ENCODE measurements at regions not wholly inside any gene's neighbourhood (a gene's known extent, or its start where the extent isn't known, plus 50 kb on each side); places are given as distances from the start of the nearest gene placed in this dataset.
A peak's percentile ranks its signal among the peaks of the same experiment; 100 is the strongest.

DNA sequence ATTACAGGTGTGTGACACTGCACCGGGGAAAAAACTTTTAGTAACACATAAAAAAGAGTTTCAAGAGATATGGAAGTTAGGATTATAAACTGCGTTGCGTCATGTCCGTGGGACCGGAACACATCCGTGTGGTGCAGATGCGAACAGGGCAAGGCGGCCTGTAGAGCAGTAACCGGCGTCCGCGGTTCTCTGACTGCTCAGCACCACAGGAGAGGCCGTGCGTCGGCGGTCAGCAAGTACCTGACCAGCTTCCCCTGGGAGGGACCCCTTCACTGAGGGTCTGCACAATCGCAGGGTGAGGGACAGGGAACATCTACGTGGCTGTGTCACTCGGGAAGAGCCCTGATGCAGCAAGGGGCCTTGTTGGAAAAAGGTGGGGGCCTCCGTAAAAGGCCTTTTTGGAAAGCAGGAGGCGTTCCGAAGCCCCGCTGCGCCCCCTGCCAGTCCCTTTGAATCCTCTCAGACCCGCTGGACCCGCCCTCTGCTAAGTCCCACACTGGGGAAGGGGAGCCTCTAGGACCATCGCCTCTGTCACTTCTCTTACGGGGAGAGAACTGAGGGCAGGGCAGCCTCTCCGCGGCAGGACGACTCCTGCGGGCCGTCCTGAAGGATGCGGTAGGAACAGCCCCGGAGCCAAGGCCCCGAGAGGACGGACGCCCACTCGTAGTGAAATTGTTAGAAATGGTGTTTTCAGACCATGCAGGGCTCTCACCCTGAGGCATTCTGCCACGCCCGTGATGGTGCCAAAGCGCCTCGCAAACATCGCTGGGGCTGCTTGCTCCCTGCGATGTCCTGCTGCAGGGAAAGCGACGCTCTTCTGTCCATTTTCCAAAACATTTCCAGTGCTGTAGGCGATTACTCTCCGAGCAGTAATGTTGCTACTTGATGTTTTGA is 771.6 kb upstream of the COBL start:
- peak overlapping the region; percentile 16 to 34 for H3K4me3 ChIP-seq (ENCODE audit: low read depth in 1 of 2, low read length in 2 of 2)
- no peaks in the 10 kb centered on the region for H3K36me3 ChIP-seq (ENCODE audit: control insufficient read depth in 1 of 2, insufficient read depth in 2 of 2, low read length in 2 of 2)
- H3K27ac ChIP-seq (ENCODE audit: low read length): no peak overlapping the region
- H3K4me1 ChIP-seq (ENCODE audit: control insufficient read depth in 1 of 2, insufficient read depth in 2 of 2, low read length in 2 of 2): no peaks in the 10 kb centered on the region
- H3K27me3 ChIP-seq (ENCODE audit: low read depth, low read length): no peaks in the 10 kb centered on the region
- no peaks in the 10 kb centered on the region for H3K9me3 ChIP-seq (ENCODE audit: control insufficient read depth in 1 of 2, low read length in 2 of 2)

DNA sequence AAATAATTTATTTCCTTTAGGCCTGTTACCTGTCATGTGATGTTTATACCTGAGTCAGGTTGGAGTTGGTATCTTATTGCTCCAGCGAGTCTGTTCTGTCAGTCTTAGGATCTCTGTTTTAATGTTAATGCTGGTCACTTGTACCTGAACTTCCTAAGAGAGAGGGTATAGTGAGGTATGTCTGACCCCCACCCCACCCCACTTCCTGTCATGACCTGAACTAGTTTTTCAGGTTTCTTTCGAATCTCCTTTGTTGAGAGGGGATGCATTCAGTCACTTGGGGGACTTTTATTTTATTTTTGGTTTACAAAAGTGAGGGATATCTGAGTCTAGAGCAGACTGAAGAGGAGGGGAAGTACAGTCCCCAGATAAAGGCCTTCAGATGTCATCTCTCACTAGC is 769.0 kb upstream of the COBL start:
- H3K36me3 ChIP-seq (ENCODE audit: control insufficient read depth in 1 of 2, insufficient read depth in 2 of 2, low read length in 2 of 2): no peaks in the 10 kb centered on the region
- H3K4me1 ChIP-seq (ENCODE audit: control insufficient read depth in 1 of 2, insufficient read depth in 2 of 2, low read length in 2 of 2): no peaks in the 10 kb centered on the region
- no peak overlapping the region for H3K27ac ChIP-seq (ENCODE audit: low read length)
- H3K9me3 ChIP-seq (ENCODE audit: control insufficient read depth in 1 of 2, low read length in 2 of 2): no peaks in the 10 kb centered on the region
- H3K4me3 ChIP-seq (ENCODE audit: low read depth in 1 of 2, low read length in 2 of 2): no peak overlapping the region
- no peaks in the 10 kb centered on the region for H3K27me3 ChIP-seq (ENCODE audit: low read depth, low read length)

DNA sequence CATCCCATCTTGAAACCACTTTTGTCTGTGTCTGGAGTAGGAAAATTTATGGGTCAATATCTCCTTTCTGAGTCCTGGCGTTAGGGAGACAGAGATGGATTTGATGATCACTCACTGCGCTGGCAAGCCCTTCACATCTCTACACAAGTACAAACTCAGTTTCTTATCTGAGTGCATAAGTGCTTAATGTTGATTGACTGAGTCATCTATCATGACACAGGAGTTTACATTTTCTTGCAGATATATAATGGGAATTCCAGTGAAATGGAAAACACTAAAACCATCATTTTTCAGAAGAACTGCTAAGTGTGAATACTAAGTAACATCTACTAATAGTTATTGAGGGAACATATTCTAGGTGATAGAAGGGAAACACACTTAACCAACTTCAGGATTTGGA is 763.9 kb upstream of the COBL start:
- Histone ChIP-seq H3K27me3 (ENCODE audit: low read depth, low read length) (no peaks in the 10 kb centered on the region), H3K36me3 (ENCODE audit: control insufficient read depth in 1 of 2, insufficient read depth in 2 of 2, low read length in 2 of 2) (no peaks in the 10 kb centered on the region), H3K4me3 (ENCODE audit: low read depth in 1 of 2, low read length in 2 of 2) (no peak overlapping the region), H3K27ac (ENCODE audit: low read length) (no peak overlapping the region), H3K9me3 (ENCODE audit: control insufficient read depth in 1 of 2, low read length in 2 of 2) (no peaks in the 10 kb centered on the region), H3K4me1 (ENCODE audit: control insufficient read depth in 1 of 2, insufficient read depth in 2 of 2, low read length in 2 of 2) (no peaks in the 10 kb centered on the region)

DNA sequence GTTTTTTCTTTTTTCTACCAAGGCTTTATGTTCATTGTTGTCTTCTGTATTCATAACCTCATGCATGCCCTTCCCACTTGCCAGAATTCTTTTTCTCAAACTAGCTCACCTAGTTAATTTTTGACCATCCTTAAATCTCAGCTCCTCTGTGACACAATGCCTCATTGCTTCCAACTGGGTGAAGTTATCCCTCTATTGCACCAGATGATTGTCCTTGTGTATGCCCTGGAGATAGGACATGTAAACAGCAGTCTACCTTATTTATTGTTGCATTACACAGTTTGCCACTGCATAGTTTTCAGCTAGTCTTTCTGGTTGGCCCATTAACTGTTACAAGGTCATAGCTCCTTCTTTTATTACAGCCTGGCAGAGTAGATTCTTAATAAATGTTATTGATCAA is 763.1 kb upstream of the COBL start:
- H3K27ac ChIP-seq (ENCODE audit: low read length): no peak overlapping the region
- H3K27me3 ChIP-seq (ENCODE audit: low read depth, low read length): no peaks in the 10 kb centered on the region
- H3K36me3 ChIP-seq (ENCODE audit: control insufficient read depth in 1 of 2, insufficient read depth in 2 of 2, low read length in 2 of 2): no peaks in the 10 kb centered on the region
- H3K4me1 ChIP-seq (ENCODE audit: control insufficient read depth in 1 of 2, insufficient read depth in 2 of 2, low read length in 2 of 2): no peaks in the 10 kb centered on the region
- H3K4me3 ChIP-seq (ENCODE audit: low read depth in 1 of 2, low read length in 2 of 2): no peak overlapping the region
- no peaks in the 10 kb centered on the region for H3K9me3 ChIP-seq (ENCODE audit: control insufficient read depth in 1 of 2, low read length in 2 of 2)

DNA sequence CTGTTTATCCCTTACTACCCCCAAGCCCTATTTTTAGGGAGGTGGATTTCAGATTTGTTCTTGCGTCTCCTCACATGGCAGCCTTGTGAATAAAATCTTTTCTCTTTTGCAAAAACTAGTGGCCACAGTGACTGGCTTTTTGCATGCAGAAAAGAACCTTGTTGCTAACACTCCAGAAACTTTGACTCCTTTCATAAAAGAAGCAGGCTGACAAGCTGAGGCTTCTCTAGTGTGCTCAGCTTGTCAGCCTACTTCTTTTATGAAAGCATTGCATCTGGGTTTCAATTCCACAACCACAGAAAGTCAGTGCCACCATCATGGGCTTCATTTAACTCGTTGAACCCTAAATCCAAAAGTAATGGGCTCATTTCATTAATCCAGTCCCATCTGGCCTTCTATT is 761.0 kb upstream of the COBL start:
- H3K4me1 ChIP-seq (ENCODE audit: control insufficient read depth in 1 of 2, insufficient read depth in 2 of 2, low read length in 2 of 2): no peaks in the 10 kb centered on the region
- no peaks in the 10 kb centered on the region for H3K36me3 ChIP-seq (ENCODE audit: control insufficient read depth in 1 of 2, insufficient read depth in 2 of 2, low read length in 2 of 2)
- no peak overlapping the region for H3K4me3 ChIP-seq (ENCODE audit: low read depth in 1 of 2, low read length in 2 of 2)
- no peaks in the 10 kb centered on the region for H3K27me3 ChIP-seq (ENCODE audit: low read depth, low read length)
- H3K27ac ChIP-seq (ENCODE audit: low read length): no peak overlapping the region
- no peaks in the 10 kb centered on the region for H3K9me3 ChIP-seq (ENCODE audit: control insufficient read depth in 1 of 2, low read length in 2 of 2)

DNA sequence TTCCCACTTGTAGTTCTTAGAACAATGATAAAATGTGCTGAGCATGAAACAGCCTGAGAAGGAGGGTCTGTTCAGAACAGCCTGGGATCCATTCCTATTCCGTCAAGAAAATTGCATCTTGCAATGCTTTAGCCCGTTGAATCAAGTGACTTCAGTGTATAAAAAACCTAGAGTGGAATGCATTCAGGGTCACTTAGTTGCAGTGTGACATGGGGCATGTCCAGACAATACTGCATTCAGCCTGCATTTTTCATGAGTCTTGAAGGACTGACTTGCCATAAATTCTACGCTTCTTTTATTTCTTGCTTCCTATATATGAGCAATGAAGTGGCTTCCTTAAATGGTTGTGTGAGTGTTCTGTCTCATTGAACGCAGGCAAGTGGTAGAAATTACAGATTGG is 758.3 kb upstream of the COBL start:
- Histone ChIP-seq H3K36me3 (ENCODE audit: control insufficient read depth in 1 of 2, insufficient read depth in 2 of 2, low read length in 2 of 2) (no peaks in the 10 kb centered on the region), H3K4me3 (ENCODE audit: low read depth in 1 of 2, low read length in 2 of 2) (no peak overlapping the region), H3K27me3 (ENCODE audit: low read depth, low read length) (no peaks in the 10 kb centered on the region), H3K9me3 (ENCODE audit: control insufficient read depth in 1 of 2, low read length in 2 of 2) (no peaks in the 10 kb centered on the region), H3K4me1 (ENCODE audit: control insufficient read depth in 1 of 2, insufficient read depth in 2 of 2, low read length in 2 of 2) (no peaks in the 10 kb centered on the region), H3K27ac (ENCODE audit: low read length) (no peak overlapping the region)

DNA sequence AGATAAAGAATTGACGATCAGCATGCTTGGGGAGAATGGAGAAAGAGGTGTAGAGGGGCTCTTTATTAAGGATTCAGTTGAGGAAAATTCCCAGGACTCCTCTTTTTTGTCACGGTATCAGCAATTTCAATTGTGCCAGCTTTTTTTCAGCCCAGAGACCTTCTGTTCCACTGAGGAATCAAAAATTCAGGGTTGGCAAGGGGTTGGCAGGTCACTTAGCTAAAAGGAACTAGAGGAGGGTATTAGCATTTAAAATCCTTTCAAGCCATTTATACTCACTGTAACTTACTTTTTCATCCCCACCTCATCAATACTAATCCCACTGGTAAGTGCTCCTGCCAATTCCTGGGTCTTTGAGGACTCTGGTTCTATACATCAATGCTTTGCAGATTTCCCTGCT is 757.5 kb upstream of the COBL start:
- H3K36me3 ChIP-seq (ENCODE audit: control insufficient read depth in 1 of 2, insufficient read depth in 2 of 2, low read length in 2 of 2): no peaks in the 10 kb centered on the region
- no peak overlapping the region for H3K27ac ChIP-seq (ENCODE audit: low read length)
- H3K4me3 ChIP-seq (ENCODE audit: low read depth in 1 of 2, low read length in 2 of 2): no peak overlapping the region
- H3K4me1 ChIP-seq (ENCODE audit: control insufficient read depth in 1 of 2, insufficient read depth in 2 of 2, low read length in 2 of 2): no peaks in the 10 kb centered on the region
- H3K27me3 ChIP-seq (ENCODE audit: low read depth, low read length): no peaks in the 10 kb centered on the region
- H3K9me3 ChIP-seq (ENCODE audit: control insufficient read depth in 1 of 2, low read length in 2 of 2): no peaks in the 10 kb centered on the region

DNA sequence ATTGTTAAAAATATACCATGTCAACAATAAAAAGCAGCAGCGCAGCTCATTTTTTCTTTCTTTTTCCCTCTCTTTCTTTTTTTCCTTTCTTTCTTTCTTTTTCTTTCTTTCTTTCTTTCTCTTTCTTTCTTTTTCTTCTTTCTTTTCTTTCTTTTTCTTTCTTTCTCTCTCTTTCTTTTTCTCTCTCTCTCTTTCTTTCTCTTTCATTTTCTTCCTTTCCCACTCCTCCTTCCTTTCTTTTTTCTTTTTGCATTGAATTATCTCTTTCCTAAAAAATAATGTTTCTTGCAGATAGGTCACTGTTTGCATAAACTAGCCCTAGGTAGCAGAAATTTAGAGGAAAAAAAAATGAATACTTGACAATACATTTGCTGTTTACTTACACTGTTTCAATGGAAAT is 755.1 kb upstream of the COBL start:
- Histone ChIP-seq H3K4me3 (ENCODE audit: low read depth in 1 of 2, low read length in 2 of 2) (no peak overlapping the region), H3K27me3 (ENCODE audit: low read depth, low read length) (no peaks in the 10 kb centered on the region), H3K9me3 (ENCODE audit: control insufficient read depth in 1 of 2, low read length in 2 of 2) (no peaks in the 10 kb centered on the region), H3K27ac (ENCODE audit: low read length) (no peak overlapping the region), H3K4me1 (ENCODE audit: control insufficient read depth in 1 of 2, insufficient read depth in 2 of 2, low read length in 2 of 2) (no peaks in the 10 kb centered on the region), H3K36me3 (ENCODE audit: control insufficient read depth in 1 of 2, insufficient read depth in 2 of 2, low read length in 2 of 2) (no peaks in the 10 kb centered on the region)

DNA sequence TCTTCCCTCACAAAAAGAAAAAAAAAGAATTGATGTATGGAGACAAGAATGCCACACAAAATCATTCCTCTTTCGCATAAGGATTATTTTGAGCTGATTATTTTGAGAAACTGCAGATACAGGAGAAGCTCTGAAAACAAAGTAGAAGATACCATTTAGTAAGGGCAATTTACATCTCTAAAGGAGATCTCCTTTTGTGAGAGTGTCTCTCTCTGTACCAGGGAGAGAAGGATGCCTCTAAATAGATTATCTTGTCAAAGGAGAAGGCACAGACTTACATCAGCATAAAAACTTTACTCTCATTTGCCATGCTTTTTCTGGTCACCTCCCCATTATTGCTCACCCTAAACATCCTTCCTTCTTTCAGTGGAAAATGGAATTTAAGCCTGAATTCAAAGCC is 747.9 kb upstream of the COBL start:
- no peak overlapping the region for H3K27ac ChIP-seq (ENCODE audit: low read length)
- no peaks in the 10 kb centered on the region for H3K4me1 ChIP-seq (ENCODE audit: control insufficient read depth in 1 of 2, insufficient read depth in 2 of 2, low read length in 2 of 2)
- no peaks in the 10 kb centered on the region for H3K27me3 ChIP-seq (ENCODE audit: low read depth, low read length)
- H3K36me3 ChIP-seq (ENCODE audit: control insufficient read depth in 1 of 2, insufficient read depth in 2 of 2, low read length in 2 of 2): no peaks in the 10 kb centered on the region
- no peak overlapping the region for H3K4me3 ChIP-seq (ENCODE audit: low read depth in 1 of 2, low read length in 2 of 2)
- H3K9me3 ChIP-seq (ENCODE audit: control insufficient read depth in 1 of 2, low read length in 2 of 2): no peaks in the 10 kb centered on the region

DNA sequence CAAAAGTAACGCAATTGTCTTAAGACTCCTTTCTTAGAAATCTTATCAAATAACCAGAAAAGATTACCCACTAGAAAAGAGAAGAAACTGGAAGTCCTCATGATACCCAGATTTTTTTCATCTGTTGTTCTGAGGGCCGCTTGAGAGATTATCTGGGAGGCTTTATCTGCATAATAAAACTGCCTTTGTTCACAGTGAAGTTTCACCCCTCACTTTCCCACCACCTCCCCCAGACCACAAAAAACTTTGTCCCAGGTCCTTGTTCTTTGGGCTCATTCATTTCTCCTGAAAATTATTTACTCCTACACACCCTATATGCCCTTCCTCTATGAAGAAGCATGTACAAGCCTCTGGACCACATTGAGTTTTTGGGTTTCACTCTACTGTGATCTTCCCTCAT is 745.1 kb upstream of the COBL start:
- H3K4me3 ChIP-seq (ENCODE audit: low read depth in 1 of 2, low read length in 2 of 2): no peak overlapping the region
- no peaks in the 10 kb centered on the region for H3K9me3 ChIP-seq (ENCODE audit: control insufficient read depth in 1 of 2, low read length in 2 of 2)
- H3K27me3 ChIP-seq (ENCODE audit: low read depth, low read length): no peaks in the 10 kb centered on the region
- no peaks in the 10 kb centered on the region for H3K36me3 ChIP-seq (ENCODE audit: control insufficient read depth in 1 of 2, insufficient read depth in 2 of 2, low read length in 2 of 2)
- no peaks in the 10 kb centered on the region for H3K4me1 ChIP-seq (ENCODE audit: control insufficient read depth in 1 of 2, insufficient read depth in 2 of 2, low read length in 2 of 2)
- H3K27ac ChIP-seq (ENCODE audit: low read length): no peak overlapping the region

DNA sequence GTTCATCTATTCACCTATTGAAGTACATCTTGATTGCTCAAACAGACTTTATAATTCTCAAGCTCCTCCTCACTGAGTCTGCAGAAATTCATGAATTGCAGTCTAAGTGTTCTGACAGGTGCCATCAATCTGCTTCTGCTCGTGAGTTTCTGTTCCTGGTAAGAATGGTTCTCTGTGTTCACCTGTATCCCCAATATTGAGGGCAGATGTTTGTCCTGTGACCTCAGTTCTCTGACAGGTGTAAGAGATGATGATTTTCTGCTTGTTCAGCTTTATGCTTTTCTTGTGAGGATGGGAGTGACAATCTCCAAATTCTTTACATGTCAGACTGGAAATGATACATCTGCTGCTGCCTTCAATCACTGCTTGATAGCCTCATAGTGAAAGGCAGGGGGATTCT is 736.9 kb upstream of the COBL start:
- Histone ChIP-seq H3K4me3 (ENCODE audit: low read depth in 1 of 2, low read length in 2 of 2) (no peak overlapping the region), H3K27ac (ENCODE audit: low read length) (no peak overlapping the region), H3K36me3 (ENCODE audit: control insufficient read depth in 1 of 2, insufficient read depth in 2 of 2, low read length in 2 of 2) (no peaks in the 10 kb centered on the region), H3K9me3 (ENCODE audit: control insufficient read depth in 1 of 2, low read length in 2 of 2) (no peaks in the 10 kb centered on the region), H3K4me1 (ENCODE audit: control insufficient read depth in 1 of 2, insufficient read depth in 2 of 2, low read length in 2 of 2) (no peaks in the 10 kb centered on the region), H3K27me3 (ENCODE audit: low read depth, low read length) (no peaks in the 10 kb centered on the region)

DNA sequence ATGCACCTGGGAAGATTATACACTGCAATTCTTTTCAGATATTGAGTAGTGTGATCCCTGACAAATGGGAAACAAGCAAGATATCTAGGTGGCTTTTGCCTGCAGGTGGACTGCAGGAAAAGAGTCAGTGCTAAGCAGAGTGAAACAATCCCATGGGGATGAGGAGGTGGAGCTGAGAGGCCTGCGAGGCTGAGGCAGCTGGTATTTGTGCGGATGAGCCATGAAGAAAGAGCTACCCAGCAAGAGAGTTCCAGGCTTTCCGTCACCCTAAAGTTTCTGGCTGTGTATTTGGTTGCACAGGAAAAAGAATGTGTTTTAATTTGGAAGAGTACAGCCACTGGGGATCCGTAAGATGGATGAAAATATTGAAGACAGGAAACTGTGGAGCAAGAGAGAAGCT is 714.1 kb upstream of the COBL start:
- Histone ChIP-seq H3K4me3 (ENCODE audit: low read depth in 1 of 2, low read length in 2 of 2) (no peak overlapping the region), H3K4me1 (ENCODE audit: control insufficient read depth in 1 of 2, insufficient read depth in 2 of 2, low read length in 2 of 2) (no peaks in the 10 kb centered on the region), H3K27ac (ENCODE audit: low read length) (no peak overlapping the region), H3K27me3 (ENCODE audit: low read depth, low read length) (no peaks in the 10 kb centered on the region), H3K9me3 (ENCODE audit: control insufficient read depth in 1 of 2, low read length in 2 of 2) (no peaks in the 10 kb centered on the region), H3K36me3 (ENCODE audit: control insufficient read depth in 1 of 2, insufficient read depth in 2 of 2, low read length in 2 of 2) (no peaks in the 10 kb centered on the region)

Data from muscle layer of duodenum (tissue), 2 donors.